ENCODE measurements at regions not wholly inside any gene's neighbourhood (a gene's known extent, or its start where the extent isn't known, plus 50 kb on each side); places are given as distances from the start of the nearest gene placed in this dataset.

- DNase-seq (ENCODE audit: low read depth, low spot score): peak; percentile 52
These were observed 173.0 kb upstream of the DAPK1 start for GRCh38 chr9:87324613-87325194.

- DNase-seq (ENCODE audit: low read depth, low spot score): no peak
These were observed 170.0 kb upstream of the DAPK1 start for GRCh38 chr9:87327575-87328125.

DNA sequence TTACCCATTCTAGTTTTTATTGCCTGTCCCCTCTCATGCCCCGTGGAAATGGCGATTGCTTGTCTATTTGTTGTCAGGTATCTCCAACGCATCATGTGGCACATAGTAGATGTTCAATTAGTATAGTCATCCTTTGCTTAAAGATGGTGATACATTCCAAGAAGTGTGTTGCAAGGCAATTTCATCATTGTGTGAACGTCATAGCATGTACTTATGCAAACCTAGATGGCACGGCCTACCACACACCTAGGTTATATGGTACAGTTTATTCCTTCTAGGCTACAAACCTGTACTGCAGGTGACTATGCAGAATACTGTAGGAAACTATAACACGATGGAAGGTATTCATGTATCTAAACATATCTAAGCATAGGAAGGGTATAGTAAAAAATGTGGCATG is 163.9 kb upstream of the DAPK1 start:
- no peak for DNase-seq (ENCODE audit: low read depth, low spot score)

- no peak for DNase-seq (ENCODE audit: low read depth, low spot score)
These were observed 163.3 kb upstream of the DAPK1 start for GRCh38 chr9:87334366-87334765.

- no peak for DNase-seq (ENCODE audit: low read depth, low spot score)
These were observed 161.3 kb upstream of the DAPK1 start for GRCh38 chr9:87336407-87336806.

GRCh38 chr9:87336914-87337333 is 160.7 kb upstream of the DAPK1 start:
- DNase-seq (ENCODE audit: low read depth, low spot score): peak; percentile 64

GRCh38 chr9:87337335-87338087 is 160.2 kb upstream of the DAPK1 start:
- DNase-seq (ENCODE audit: low read depth, low spot score): no peak

- DNase-seq (ENCODE audit: low read depth, low spot score): no peak
These were observed 159.3 kb upstream of the DAPK1 start for GRCh38 chr9:87338088-87338989.

GRCh38 chr9:87340391-87340790 is 157.3 kb upstream of the DAPK1 start:
- DNase-seq (ENCODE audit: low read depth, low spot score): no peak

- DNase-seq (ENCODE audit: low read depth, low spot score): peak; percentile 29
These were observed 154.9 kb upstream of the DAPK1 start for GRCh38 chr9:87342743-87343142.

GRCh38 chr9:87343816-87344430 is 153.7 kb upstream of the DAPK1 start:
- no peak for DNase-seq (ENCODE audit: low read depth, low spot score)

DNA sequence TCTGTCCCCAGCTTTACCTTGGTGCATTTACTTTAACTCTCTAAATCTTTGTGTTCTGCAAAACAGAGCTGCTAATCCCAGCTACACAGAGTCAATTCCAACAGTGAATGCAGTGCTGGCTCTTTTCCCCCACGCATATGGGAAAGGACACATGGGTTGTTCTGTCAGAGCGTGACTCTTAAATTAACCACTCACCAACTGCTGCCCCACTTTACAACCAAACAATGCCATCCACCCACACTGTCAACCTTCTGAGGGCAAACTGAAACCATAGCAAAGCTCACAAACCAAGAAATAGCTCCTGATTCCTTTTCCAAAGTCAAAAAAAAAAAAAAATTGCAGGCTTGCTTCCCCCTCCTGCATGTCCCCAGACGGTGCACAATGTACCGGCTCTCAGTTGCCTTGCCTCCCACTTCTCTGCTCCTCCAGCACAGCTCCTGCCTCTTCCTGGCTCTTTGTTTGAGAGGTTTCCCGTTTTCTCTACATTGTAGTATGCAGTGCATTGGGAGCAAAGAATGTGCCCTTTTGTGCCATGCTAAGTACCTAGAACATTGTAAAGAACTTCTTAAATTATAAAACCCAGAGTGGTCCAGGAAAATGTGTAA is 151.5 kb upstream of the DAPK1 start:
- no peak for DNase-seq (ENCODE audit: low read depth, low spot score)

DNA sequence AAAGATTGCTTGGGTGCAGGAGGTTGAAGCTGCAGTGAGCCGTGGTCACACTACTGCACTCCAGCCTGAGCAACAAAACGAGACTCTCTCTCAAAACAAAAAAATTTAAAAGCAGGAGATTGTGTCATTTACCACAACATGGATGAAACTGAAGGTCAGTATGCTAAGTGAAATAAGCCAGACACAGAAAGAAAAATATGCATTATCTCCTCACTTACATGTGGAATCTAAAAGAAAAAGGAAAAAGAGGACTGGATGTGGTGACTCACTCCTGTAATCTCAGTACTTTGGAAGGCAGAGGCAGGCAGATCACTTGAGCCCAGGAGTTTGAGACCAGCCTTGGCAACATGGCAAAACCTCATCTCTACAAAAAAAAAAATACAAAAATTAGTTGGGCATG is 146.8 kb upstream of the DAPK1 start:
- no peak for DNase-seq (ENCODE audit: low read depth, low spot score)

DNA sequence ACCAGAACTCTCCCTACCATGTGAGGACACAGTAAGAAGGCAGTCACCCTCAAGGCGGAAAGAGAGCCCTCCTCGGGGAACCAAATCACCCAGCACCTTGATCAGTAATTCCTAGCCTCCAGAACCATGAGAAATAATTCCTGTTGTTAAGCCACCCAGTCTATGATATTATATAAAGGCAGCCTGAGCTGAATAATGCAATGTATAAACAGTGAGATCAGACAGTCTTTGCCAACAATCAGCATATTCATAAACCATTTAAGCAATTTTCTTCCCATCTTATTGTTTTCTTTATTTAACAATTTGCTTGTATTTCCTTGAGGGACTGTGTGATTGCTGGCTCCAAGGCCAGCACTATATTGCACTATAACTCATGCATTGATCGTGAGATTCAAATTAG is 144.4 kb upstream of the DAPK1 start:
- DNase-seq (ENCODE audit: low read depth, low spot score): no peak

DNA sequence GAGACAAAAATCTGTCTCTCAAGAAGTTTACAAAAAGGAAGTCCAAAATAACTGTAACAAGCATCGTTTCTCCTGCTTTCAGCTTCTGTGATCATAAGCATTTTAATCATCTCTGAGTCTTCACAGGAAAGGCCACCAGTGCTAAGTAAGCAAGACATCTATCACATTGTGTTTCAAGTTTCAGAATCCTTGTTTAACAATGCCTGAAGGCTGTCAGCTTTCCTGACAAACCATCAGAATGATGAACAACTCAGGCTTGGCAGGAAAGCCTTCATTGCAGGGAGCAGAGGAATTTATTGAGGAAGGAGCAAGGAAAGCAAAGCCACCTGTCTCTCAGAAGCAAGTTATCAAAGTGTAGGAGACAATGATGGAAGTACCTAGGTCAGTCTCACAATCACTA is 143.5 kb upstream of the DAPK1 start:
- no peak for DNase-seq (ENCODE audit: low read depth, low spot score)

- DNase-seq (ENCODE audit: low read depth, low spot score): no peak
These were observed 140.1 kb upstream of the DAPK1 start for GRCh38 chr9:87357600-87357999.

GRCh38 chr9:87359264-87359663 is 138.4 kb upstream of the DAPK1 start:
- DNase-seq (ENCODE audit: low read depth, low spot score): no peak

DNA sequence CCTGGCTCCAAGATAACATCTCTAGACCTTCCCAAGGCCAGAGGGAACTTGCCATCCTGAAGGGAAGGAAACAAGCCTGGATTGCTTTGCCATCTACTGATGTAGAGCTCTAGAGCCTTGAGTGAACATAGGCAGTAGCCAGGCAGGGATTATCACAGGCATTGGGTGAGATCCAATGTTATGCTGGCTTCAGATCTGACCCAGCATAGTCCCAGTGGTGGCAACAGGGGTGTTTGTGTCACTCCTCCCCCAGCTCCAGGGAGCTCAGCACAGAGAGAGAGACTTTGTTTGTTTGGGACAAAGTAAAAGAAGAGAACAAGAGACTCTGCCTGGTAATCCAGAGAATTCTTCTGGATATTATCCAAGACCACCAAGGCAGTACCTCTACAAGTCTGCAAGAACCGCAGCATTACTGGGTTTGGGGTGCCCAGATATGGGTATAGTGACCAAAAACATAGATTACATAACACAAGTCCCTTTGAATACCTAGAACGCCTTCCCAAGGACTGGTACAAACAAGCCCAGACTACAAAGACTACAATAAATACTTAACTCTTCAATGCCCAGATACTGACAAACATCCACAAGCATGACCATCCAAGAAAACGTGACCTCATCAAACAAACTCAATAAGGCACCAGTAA is 137.6 kb upstream of the DAPK1 start:
- DNase-seq (ENCODE audit: low read depth, low spot score): no peak

GRCh38 chr9:87370049-87370685 is 127.5 kb upstream of the DAPK1 start:
- DNase-seq (ENCODE audit: low read depth, low spot score): no peak

DNA sequence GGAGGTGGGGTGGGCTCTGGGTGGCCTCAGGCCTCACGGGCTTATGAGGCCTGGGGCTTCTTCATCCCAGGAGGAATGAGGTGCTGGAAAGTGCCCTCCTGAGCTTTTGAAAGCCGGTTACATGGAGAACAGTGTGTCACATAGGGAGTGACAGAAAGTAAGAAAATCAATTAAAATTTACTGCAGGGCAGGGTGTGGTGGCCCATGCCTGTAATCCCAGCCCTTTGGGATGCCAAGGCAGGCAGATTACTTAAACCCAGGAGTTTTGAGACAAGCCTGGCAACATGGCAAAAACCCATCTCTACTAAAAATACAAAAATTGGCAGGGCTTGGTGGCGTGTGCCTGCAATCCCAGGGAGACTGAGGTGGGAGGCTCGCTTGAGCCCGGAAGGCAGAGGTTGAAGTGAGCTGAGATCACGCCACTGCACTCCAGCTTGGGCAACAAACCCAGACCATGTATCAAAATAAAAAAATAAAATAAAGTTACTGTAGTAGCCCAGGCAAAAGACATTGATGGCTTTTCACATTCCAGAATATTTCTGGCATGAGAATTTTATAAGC is 125.8 kb upstream of the DAPK1 start:
- no peak for DNase-seq (ENCODE audit: low read depth, low spot score)
